ENCODE measurements at regions not wholly inside any gene's neighbourhood (a gene's known extent, or its start where the extent isn't known, plus 50 kb on each side); places are given as distances from the start of the nearest gene placed in this dataset.

DNA sequence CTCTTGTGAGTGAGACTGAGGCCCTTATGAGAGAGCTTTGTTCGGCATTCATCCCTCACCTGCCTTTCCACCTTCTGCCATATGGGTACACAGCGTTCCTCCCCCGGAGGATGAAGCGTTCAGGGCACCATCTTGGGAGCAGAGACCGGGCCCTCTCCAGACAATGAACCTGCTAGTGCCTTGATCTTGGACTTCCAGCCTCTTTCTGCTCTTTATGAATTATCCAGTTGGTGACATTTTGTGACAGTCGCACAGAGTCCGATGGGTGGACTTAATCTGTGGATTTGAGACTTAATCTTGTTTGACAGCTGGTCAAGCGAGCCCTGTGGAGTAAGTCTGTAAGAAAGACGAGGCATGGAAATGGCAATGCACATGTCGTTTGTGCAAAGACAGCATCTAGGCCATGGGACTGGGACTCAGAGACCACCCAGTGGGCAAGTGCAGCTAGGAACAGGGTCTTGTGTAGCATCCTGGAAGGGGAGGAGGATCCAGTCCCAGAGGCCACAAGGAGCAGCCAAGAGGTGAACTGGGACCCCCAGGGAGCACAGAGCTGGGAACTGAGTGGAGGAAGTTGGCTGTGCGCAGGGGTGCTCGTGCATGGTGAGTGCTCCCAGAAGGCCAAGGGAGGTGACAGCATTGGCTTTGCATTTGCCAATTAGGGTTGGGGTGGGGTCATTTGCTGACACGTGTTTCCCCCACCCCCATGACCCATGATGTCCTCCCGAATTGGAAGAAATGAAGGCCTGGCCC lies 69.5 kb upstream of the HDAC4 start:
- no peak for ATAC-seq
- TF ChIP-seq, protein P1, sequence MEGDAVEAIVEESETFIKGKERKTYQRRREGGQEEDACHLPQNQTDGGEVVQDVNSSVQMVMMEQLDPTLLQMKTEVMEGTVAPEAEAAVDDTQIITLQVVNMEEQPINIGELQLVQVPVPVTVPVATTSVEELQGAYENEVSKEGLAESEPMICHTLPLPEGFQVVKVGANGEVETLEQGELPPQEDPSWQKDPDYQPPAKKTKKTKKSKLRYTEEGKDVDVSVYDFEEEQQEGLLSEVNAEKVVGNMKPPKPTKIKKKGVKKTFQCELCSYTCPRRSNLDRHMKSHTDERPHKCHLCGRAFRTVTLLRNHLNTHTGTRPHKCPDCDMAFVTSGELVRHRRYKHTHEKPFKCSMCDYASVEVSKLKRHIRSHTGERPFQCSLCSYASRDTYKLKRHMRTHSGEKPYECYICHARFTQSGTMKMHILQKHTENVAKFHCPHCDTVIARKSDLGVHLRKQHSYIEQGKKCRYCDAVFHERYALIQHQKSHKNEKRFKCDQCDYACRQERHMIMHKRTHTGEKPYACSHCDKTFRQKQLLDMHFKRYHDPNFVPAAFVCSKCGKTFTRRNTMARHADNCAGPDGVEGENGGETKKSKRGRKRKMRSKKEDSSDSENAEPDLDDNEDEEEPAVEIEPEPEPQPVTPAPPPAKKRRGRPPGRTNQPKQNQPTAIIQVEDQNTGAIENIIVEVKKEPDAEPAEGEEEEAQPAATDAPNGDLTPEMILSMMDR (IDR thresholded peaks at IDR 0.05), result no peak
- WGBS, 4 donors, result 84 to 88% (median 87%) methylated on average over 14 of the region's 14 CpGs
- Histone ChIP-seq H3K4me1 (peaks cover 0 to 8% (median 0%) of the 10 kb centered on the region in 12 donors), H3K36me3 (no peaks in the 10 kb centered on the region), H3K9me3 (no peaks in the 10 kb centered on the region), H3K4me3 (no peak overlapping the region), H3K27me3 (no peaks in the 10 kb centered on the region), H3K27ac (no peak overlapping the region)
- intact Hi-C loops (cut with DNase I), result no loop called here
- DNase-seq, result no peak

DNA sequence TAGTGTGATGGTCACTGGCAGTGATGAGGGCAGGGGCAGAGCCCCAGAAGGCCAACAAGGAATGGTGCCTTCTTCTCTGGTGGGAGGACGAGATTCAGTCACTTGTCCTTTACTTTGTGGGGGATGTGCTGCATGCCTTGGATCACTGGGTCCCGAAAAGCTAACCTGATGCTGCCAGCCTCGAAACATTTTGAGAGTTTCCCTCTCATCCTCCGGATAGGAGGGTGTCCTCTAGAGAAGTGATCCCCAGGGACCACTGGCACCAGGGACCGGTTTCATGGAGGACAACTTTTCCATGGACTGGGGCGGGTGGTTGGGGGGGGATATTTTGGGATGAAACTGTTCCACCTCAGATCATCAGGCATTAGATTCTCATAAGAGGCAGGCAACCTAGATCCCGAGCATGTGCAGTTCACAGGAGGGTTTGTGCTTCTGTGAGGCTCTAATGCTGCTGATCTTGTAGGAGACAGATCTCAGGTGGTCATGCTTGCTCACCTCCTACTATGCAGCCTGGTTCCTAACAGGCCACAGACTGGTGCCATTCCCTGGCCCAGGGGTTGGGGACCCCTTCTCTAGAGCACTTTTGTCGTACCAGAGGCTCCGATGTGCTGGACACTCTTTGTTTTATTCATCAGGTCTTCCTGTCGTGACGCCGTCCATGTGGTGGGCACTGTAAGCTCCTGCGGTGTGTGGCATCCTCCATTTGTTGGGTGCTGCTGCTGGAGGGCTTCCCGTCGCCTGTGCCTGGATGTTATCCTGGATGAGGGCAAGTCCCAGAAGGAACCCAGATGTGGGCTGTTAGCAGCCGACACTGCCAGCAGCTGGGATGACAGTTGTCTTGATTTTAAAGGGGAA lies 68.5 kb upstream of the HDAC4 start:
- H3K4me1 ChIP-seq, result peaks cover 0 to 13% (median 0%) of the 10 kb centered on the region in 12 donors
- H3K4me3 ChIP-seq, result no peak overlapping the region
- H3K27me3 ChIP-seq, result no peaks in the 10 kb centered on the region
- ATAC-seq, result no peak
- DNase-seq, result no peak
- intact Hi-C loops (cut with DNase I), result no loop called here
- no peaks in the 10 kb centered on the region for H3K36me3 ChIP-seq
- WGBS, 4 donors, result 80 to 89% (median 87%) methylated on average over 15 to 16 of the region's 16 CpGs
- H3K27ac ChIP-seq, result no peak overlapping the region
- TF ChIP-seq POLR2A (IDR thresholded peaks at IDR 0.05), result no peak
- TF ChIP-seq, protein P1 (IDR thresholded peaks at IDR 0.05), result no peak
- H3K9me3 ChIP-seq, result no peaks in the 10 kb centered on the region

DNA sequence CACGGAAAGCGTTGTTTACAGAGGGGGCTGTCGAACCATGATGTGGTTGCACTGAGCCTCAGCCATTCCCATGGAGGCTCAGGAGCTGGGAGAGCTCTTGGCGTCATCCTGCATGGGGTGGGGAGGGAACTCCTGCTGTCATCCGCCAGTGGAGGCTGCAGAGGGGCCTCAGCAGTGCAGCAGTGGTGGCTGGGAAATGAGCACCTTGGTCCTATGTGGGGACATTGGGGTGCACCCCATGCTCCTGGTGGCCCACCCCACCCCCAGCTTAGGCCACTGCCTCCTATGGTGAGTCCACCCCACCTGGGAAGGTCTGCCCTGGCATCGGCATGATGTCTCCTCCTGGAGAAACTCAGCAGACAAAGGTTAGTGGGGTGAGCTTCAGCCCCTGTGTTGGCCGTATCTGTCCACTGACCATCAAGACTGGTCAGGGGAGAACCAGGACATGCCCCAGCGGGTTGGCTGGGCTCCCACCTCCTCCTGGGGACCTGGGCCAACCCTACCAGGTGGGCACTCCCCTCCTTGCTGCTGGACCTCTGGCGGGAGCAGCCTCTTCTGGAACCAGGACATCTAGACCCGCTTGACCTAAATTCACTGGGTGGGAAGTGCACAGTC lies 67.8 kb upstream of the HDAC4 start:
- no peaks in the 10 kb centered on the region for H3K27me3 ChIP-seq
- ATAC-seq (no peak), DNase-seq (peak in 1 of 5 donors; percentile 13)
- intact Hi-C loops (cut with DNase I), result no loop called here
- H3K36me3 ChIP-seq, result no peaks in the 10 kb centered on the region
- H3K9me3 ChIP-seq, result no peaks in the 10 kb centered on the region
- 80 to 87% (median 86%) methylated on average over 8 to 10 of the region's 10 CpGs for WGBS, 4 donors
- no peak for TF ChIP-seq POLR2A (IDR thresholded peaks at IDR 0.05)
- TF ChIP-seq, protein P1 (IDR thresholded peaks at IDR 0.05), result no peak
- no peak overlapping the region for H3K27ac ChIP-seq
- peaks cover 0 to 21% (median 0%) of the 10 kb centered on the region in 12 donors for H3K4me1 ChIP-seq
- H3K4me3 ChIP-seq, result no peak overlapping the region

DNA sequence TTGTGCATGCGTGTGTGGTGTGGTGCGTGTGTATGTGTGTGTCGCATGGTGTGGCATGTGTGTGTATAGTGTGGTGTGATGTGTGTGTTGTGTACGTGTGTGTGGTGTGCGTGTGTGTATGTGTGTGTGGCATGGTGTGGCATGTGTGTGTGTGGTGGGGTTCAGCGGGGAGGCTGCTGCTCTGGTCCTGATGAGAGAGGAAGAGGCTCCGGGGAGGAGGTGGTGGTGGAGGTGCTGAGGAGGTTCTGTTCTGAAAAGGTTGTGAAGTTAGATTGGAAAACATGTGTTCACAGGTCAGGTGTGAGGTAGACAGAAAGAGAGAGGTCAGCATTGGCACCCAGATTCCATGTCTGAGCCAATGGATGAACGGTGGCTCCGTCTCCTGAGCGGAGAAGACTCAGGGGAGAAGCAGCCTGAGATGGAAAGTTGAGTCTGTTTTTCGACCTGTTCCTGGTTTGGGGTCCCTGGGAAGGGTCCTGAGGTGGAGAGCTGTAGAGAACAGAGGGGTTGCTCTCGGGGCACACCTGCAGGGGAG lies 67.2 kb upstream of the HDAC4 start:
- DNase-seq, result peak in 1 of 5 donors; percentile 7
- intact Hi-C loops (cut with DNase I), result no loop called here

More for the DNA sequence above, 67.2 kb upstream of the HDAC4 start:
- Histone ChIP-seq H3K4me3 (no peak overlapping the region), H3K27me3 (no peaks in the 10 kb centered on the region), H3K9me3 (no peaks in the 10 kb centered on the region), H3K36me3 (no peaks in the 10 kb centered on the region), H3K27ac (no peak overlapping the region), H3K4me1 (peaks cover 0 to 23% (median 0%) of the 10 kb centered on the region in 12 donors)
- WGBS, 4 donors, result 90 to 94% (median 92%) methylated on average over 12 of the region's 12 CpGs
- TF ChIP-seq, protein P1 (IDR thresholded peaks at IDR 0.05), result no peak
- no peak for TF ChIP-seq POLR2A (IDR thresholded peaks at IDR 0.05)
- ATAC-seq, result no peak
